RWPE1 (cell line): ENCODE measurements at regions not wholly inside any gene's neighbourhood (a gene's known extent, or its start where the extent isn't known, plus 50 kb on each side); places are given as distances from the start of the nearest gene placed in this dataset.

Experiments used
- CTCF ChIA-PET: fragments of 350-600 bp; sonication (Branson Sonifier 250); formaldehyde crosslinking; extraction: SDS; loops from one replicate; lab custom pipeline; 2021; lab: Yijun Ruan, JAX
- POLR2A ChIA-PET: fragments of 400-600 bp; formaldehyde crosslinking; extraction: SDS; loops from one replicate; lab custom pipeline; 2020; ENCODE audit warnings: antibody characterized with exemption; ENCODE audit not compliant: low non-redundant PET; lab: Yijun Ruan, JAX
- DNase-seq: peaks from one replicate; pipeline ENCODE4 v3.0.0; 2012; ENCODE audit warnings: low spot score
- H3K27ac ChIP-seq: fragments of 450-650 bp; 2 replicates; pipeline ENCODE4 v1.5.1; 2017
- TF ChIP-seq, protein P1 (sequence below): fragments of 450-650 bp; conservative IDR thresholded peaks from 2 replicates; pipeline ENCODE4 v1.5.1; 2017; ENCODE audit warnings: low read depth, mild to moderate bottlenecking

GRCh38 chr17:72205822-72206221, 85.0 kb downstream of the SOX9 start:
- DNase-seq = no peak
- H3K27ac ChIP-seq = no peak overlapping the region
- CTCF ChIA-PET = no interaction called here
- TF ChIP-seq, protein P1, sequence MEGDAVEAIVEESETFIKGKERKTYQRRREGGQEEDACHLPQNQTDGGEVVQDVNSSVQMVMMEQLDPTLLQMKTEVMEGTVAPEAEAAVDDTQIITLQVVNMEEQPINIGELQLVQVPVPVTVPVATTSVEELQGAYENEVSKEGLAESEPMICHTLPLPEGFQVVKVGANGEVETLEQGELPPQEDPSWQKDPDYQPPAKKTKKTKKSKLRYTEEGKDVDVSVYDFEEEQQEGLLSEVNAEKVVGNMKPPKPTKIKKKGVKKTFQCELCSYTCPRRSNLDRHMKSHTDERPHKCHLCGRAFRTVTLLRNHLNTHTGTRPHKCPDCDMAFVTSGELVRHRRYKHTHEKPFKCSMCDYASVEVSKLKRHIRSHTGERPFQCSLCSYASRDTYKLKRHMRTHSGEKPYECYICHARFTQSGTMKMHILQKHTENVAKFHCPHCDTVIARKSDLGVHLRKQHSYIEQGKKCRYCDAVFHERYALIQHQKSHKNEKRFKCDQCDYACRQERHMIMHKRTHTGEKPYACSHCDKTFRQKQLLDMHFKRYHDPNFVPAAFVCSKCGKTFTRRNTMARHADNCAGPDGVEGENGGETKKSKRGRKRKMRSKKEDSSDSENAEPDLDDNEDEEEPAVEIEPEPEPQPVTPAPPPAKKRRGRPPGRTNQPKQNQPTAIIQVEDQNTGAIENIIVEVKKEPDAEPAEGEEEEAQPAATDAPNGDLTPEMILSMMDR = no peak
- POLR2A ChIA-PET = no interaction called here

GRCh38 chr17:72206376-72206775, 85.6 kb downstream of the SOX9 start:
- no peak overlapping the region for H3K27ac ChIP-seq
- TF ChIP-seq, protein P1 = no peak
- CTCF ChIA-PET = no interaction called here
- POLR2A ChIA-PET = no interaction called here
- no peak for DNase-seq

- no peak for DNase-seq
- TF ChIP-seq, protein P1 = no peak
- no peak overlapping the region for H3K27ac ChIP-seq
- CTCF ChIA-PET = no interaction called here
- POLR2A ChIA-PET = no interaction called here
These were observed 88.0 kb downstream of the SOX9 start for GRCh38 chr17:72208832-72209231.

DNA sequence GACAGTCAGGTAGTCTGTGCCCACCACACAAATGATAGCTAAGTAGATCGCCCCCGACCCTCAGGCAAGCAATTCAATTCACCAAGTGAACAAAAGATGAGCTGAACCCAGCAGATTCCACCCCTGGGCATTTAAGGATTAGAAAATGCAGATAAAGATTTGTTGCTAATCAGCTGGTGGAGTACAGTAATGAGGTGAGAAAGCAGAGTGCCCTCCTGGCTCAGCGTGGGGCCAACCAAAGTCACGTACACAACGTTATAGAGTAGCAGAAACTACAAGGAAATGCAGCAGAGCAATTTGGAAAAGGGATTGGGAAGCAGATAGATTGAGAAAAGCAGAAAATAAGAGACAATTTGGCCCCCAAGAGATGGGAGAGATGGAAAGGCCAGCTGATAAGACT, 91.2 kb downstream of the SOX9 start:
- no peak for DNase-seq
- H3K27ac ChIP-seq = no peak overlapping the region
- CTCF ChIA-PET = interaction anchor here (0.5 kb wide), 1 partner anchor 745 kb away, joined by 3 read pairs; no protein-coding TSS in a partner anchor
- TF ChIP-seq, protein P1 = no peak
- POLR2A ChIA-PET = no interaction called here

DNA sequence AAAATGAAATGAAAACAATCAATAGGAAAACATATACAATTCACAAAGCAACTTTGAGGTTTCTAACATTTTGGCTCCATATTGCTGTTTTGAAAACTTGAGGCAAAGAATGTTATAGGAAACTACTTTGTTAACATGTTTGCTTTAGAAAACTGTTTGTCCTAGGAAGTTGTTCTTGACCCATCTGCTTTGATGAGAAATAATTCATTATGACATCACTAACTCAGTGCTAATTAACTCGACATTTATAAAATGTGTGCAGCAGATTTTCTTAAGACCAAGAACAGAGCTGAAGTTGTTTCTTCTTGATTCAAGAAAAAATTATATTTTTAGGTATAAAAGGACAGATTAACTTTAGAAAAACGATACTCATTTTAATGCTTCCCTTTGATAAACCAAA, 94.7 kb downstream of the SOX9 start:
- ChIA-PET POLR2A (no interaction called here), CTCF (no interaction called here)
- H3K27ac ChIP-seq = no peak overlapping the region
- no peak for DNase-seq
- TF ChIP-seq, protein P1 = no peak

DNA sequence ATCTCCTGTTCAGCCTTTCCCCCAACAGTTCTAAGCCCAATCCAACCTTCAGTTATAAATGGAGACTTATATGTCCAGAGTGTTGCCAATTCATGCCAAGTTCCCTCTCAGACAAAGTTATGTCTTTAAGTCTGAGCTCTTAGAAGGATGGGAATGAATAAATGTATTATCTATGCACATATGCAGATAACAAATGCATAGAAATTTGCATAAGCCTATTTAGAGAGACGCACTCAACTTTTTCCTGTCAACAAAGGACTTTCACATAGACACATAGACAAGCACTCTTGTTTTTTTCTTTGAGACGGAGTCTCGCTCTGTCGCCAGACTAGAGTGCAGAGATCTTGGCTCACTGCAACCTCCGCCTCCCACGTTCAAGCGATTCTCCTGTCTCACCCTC, 95.1 kb downstream of the SOX9 start:
- no peak for DNase-seq
- TF ChIP-seq, protein P1 = no peak
- no peak overlapping the region for H3K27ac ChIP-seq
- POLR2A ChIA-PET = no interaction called here
- CTCF ChIA-PET = no interaction called here
